ENCODE measurements at regions not wholly inside any gene's neighbourhood (a gene's known extent, or its start where the extent isn't known, plus 50 kb on each side); places are given as distances from the start of the nearest gene placed in this dataset.

DNA sequence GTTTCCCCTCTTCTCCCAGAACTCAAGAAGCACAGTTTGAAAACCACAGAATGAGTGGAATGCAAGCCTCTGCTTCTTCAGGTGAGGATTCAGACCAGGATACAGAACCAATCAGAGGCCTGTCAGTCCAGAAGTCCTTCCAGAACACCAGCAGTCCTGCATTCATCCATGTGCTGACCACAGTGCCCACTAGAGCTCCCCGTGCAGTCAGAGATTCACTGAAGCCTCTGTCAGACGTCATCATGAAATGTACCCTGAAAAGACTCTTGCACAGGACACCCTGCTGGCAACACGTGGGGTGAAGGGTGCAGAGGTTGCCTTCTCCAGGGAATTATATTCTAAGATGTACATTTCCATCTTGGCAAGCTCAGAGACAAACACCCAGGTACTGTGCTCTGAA is 75.9 kb upstream of the LSM6 start:
- no peak for TF ChIP-seq YY1 (IDR thresholded peaks at IDR 0.05; ENCODE audit: low read depth, low read length)
- no peak for TF ChIP-seq RAD21 (IDR thresholded peaks at IDR 0.05 in 1 of 2, conservative IDR thresholded peaks at IDR 0.05 in 1 of 2; ENCODE audit: low read depth in 2 of 2, low read length in 2 of 2)
- TF ChIP-seq EP300 (IDR thresholded peaks at IDR 0.05; ENCODE audit: borderline replicate concordance in 1 of 2, low read depth in 2 of 2, low read length in 2 of 2), result no peak
- TF ChIP-seq, protein P1, sequence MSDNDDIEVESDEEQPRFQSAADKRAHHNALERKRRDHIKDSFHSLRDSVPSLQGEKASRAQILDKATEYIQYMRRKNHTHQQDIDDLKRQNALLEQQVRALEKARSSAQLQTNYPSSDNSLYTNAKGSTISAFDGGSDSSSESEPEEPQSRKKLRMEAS (IDR thresholded peaks at IDR 0.05), result no peak
- no peak for TF ChIP-seq GABPA (IDR thresholded peaks at IDR 0.05; ENCODE audit: borderline replicate concordance, insufficient read depth, low read length)
- TF ChIP-seq, protein P2, sequence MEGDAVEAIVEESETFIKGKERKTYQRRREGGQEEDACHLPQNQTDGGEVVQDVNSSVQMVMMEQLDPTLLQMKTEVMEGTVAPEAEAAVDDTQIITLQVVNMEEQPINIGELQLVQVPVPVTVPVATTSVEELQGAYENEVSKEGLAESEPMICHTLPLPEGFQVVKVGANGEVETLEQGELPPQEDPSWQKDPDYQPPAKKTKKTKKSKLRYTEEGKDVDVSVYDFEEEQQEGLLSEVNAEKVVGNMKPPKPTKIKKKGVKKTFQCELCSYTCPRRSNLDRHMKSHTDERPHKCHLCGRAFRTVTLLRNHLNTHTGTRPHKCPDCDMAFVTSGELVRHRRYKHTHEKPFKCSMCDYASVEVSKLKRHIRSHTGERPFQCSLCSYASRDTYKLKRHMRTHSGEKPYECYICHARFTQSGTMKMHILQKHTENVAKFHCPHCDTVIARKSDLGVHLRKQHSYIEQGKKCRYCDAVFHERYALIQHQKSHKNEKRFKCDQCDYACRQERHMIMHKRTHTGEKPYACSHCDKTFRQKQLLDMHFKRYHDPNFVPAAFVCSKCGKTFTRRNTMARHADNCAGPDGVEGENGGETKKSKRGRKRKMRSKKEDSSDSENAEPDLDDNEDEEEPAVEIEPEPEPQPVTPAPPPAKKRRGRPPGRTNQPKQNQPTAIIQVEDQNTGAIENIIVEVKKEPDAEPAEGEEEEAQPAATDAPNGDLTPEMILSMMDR (IDR thresholded peaks at IDR 0.05; ENCODE audit: control extremely low read depth in 1 of 3, insufficient read depth in 1 of 3, low read depth in 1 of 3, low read length in 3 of 3), result no peak
- no peak for TF ChIP-seq TBP (IDR thresholded peaks at IDR 0.05; ENCODE audit: low read depth, low read length)
- no peak for TF ChIP-seq SIX5 (IDR thresholded peaks at IDR 0.05; ENCODE audit: low read depth, low read length)
- no peak for TF ChIP-seq JUND (IDR thresholded peaks at IDR 0.05; ENCODE audit: low read length)
- no peak for TF ChIP-seq TAF1 (IDR thresholded peaks at IDR 0.05; ENCODE audit: low read depth, low read length)
- no peak for TF ChIP-seq NRF1 (IDR thresholded peaks at IDR 0.05; ENCODE audit: low read depth, low read length)

All from H1 (cell line).